Activated T-cell treated with anti-CD3 and anti-CD28 coated beads for 48 hours (primary cell): ENCODE measurements at regions not wholly inside any gene's neighbourhood (a gene's known extent, or its start where the extent isn't known, plus 50 kb on each side); places are given as distances from the start of the nearest gene placed in this dataset.

Source experiments
- DNase-seq: peaks from one replicate; pipeline ENCODE4 v3.0.0-alpha.2; 2020; ENCODE audit warnings: low read depth

DNA sequence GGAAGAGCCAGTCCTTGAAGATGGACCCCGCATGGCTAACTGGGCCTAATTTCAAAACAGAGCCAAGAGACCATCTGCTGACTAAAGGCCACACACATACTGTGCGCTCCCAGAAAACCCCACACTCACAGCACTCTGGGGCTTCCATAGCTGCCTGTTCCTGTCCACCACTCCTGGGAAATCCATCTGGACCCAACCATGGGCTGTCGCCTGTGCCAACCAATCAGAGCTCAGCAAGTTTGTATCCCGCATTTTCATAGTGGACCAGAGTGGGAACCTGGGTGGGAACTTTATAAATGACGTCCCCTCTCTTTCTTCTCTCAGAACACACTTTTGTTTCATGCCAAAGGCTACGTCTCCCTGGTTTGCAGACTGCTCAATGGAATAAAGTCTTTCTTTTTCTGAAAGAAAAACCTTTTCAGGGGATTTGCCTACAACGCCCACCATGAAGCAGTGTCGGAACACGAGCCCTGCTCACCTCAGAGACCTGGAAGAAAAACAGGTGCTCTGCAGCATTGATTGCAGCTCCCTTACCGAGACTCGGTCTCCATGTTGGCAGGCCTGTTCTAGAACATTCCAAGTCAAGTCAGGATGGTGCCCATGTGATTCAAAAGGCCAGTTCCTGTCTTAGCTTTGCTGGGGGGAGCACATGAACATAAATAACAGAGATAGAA lies 137.2 kb upstream of the GPC1 start:
- DNase-seq, result no peak

DNA sequence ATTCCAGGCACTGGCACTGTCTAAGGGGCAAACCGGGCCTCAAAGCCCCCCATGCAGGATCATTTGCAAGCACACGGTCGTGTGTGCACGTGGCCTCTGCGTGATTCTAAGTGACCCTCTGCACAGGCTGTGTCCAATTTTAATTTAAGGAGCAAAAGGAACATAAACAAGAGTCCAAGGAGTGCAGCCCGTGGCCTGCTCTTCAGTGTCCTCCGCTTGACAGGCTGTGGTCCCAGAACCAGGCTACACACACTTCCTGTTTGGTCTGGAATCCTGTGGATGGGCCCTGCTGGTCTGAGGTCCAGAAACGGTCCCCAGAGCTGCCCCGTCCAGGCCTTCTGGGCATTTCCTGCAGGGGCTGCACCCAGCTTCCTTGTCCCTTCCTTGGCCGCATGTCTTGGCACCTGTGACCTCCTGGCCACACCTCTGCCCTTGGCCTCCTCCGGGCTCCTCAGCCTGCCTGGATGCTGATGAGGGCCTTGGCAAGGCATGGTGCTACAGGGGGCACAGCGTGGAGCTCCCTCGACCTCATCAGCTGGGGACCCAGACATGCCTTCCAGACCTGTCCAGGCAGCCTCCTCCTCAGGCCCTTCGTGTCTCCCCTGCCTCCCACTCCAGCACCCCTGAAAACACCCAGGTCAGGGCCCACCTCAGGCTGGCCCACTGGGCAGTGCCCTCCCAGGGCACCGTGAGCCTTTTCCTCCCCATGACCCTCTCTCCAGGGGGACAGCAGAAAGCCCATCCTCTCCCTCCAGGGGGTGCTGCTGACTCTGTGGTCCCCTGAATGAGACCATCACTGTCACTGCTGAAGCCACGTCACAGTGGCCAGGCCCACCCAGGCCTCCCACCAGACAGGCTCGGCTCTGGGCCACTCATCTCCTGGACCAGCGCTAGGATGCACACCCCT lies 136.4 kb upstream of the GPC1 start:
- no peak for DNase-seq

DNA sequence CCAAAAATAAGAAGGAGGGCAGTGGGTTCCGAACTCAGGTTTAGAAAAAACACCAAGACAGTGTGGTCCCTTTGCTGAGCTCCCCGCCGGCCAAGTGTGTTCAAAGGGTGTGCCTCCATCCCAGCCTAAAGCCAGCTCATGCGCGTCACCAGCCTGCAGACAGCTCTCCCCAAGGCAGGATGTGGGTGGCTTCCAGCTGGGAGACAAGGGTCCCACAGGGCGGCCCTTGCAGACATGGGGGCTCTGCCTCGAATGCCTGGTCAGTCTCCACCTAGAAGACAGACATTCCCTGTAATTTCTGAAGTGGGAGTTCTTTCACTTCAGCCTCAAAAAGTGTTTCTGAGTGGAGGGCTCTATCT lies 135.8 kb upstream of the GPC1 start:
- DNase-seq, result no peak

DNA sequence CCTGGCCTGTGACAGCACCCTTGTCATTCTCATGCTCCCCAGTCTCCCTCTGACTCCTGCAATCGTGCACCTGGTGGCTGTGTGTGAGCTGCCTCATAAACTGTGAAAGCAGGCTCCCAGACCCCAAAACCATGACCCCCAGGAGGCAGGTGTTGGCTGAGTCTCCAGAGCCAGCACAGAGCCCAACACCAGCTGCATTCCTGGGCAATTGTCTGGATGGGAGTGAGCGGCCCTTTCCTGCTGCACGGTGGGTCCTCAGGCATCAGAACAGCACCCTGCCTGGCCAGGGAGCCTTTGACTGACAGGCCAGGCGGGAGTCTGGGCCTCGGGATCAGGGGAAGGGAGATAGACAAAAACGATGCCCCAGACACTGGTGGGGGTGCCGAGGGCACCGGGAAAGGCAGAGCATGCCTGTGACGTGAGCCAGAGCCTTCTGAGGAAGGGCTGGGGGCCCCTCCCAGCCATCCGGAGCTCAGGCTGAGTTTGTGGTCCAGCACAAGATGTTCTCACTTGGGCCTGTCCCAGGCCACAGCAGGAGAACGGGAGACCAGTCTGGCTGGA lies 135.1 kb upstream of the GPC1 start:
- DNase-seq, result no peak

DNA sequence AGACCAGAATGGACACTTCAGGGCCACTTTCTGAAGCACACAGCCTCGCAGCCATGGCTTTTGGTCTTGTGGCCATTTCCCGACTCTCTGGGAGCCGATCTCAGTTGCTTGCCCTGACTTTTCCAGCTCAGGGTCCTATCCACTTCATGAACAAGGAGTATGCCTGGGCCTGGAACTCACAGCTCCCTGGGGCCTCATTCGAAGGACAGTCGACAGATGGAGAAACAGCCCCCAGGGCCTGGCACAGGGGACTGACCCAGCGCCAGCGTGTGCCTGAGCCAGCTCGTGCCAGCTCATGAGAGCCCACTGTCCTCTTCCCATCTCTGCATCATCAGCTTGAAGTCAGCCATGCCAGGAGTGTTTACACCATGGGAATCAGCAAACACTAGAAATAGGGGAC lies 134.6 kb upstream of the GPC1 start:
- DNase-seq, result no peak

DNA sequence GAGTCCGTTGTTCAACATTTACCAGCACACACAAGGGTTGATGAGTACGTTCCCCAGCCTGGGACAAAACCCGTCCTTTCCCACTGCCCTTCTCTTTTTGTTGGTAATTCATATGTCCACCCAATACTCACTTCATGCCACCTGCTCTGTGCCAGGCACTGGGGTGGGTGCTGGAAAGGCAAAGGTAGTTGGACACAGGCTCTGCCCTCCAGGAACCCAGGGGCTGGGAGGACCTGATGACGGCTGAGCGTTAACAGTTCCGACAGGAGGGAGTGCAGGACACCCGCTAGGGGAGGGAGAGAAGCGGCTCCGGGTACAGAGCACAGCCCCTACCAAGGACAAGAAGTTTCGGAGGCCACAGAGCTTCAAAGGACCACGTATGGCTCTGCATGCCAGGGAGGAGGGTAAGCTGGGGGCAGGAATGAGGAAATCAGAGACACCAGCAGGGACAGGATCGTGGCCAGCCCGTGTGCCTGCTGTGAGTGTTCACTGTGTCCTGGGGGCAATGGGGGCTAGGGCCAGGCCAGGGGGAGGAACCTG lies 134.1 kb upstream of the GPC1 start:
- DNase-seq, result no peak

DNA sequence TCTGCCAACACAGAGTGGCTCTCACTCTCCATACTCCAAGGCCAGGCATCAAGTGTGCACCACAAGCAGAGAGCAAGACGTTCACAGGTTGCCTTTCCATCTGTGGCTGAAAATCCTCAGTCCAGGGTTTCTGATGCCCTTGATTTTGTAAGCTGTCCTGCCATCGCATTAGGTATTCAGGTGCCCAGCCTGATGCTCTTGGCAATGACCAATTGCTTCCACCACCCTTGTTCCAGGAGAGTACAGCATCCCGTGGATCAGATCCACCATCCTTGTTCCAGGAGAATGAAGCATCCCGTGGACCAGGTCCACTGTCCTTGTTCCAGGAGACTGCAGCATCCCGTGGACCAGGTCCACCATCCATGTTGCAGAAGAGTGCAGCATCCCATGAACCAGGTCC lies 133.4 kb upstream of the GPC1 start:
- no peak for DNase-seq

DNA sequence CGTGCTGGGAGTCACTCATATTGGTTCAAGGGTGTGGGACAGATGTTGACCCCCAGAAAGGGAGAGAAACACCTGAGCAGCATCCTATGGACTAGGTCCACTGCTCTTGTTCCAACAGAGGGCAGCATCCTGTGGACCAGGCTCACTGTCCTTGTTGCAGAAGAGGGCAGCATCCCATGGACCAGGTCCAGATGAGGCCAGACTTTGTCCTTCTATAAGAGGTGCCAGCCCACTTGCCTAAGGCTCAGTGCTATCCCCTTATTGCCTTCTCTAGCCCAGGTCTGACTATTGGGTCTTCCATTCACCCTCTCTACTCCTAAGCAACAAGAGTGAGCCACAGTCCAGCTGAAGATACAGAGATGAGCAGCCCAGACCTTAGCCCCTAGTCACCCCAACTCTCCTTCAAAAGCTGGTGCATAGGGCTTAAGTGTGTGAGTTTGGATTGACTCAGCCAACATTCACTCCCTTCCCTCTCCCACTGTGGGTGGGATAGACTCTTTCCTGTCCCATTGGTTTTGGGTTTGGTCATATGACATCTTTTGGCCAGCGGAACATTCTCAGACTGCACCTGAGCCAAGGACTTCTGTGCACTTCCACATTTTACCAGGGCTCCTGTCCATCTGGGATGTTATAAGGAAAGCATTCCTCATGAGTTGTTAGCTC lies 132.4 kb upstream of the GPC1 start:
- no peak for DNase-seq

DNA sequence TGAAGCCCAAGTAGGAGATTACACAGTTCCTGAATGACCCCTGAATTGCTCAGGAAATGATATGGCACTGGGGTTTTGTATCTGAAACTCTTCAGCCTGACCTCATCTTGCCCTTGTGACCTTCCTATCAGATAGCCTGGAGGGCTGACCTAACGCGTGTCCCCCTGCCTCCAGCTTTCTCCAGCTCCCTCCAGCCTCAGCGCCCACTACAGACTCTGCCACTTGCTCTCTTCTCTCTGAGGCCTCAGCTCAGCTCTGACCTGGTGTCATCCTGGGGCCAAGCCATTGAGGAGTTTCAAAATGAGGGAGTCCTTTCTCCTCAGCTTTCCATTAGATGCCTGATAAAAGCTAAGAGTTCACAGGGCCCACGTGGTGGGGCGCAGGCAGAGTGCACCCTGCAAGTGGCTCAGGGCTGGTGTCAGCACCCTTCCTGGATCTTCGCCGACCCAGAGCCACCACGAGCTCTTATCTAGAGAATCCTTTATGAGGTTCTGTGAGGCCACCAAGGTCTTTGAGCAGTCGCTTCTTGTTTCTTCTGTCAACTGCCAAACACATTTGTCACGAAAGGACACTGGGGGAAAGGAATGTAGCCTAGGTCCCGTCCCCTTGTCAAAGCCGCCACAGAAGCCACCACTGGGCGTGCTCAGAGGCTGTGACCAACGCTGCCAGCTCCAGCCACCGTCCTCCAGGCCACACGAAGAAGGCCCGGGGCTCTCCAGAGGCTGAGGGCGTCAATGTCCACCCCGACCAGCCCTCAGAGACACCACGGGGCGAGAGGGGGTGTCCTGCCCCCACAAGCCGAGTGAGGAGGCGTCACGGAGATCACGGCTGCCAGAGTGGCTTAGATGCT lies 131.3 kb upstream of the GPC1 start:
- no peak for DNase-seq

DNA sequence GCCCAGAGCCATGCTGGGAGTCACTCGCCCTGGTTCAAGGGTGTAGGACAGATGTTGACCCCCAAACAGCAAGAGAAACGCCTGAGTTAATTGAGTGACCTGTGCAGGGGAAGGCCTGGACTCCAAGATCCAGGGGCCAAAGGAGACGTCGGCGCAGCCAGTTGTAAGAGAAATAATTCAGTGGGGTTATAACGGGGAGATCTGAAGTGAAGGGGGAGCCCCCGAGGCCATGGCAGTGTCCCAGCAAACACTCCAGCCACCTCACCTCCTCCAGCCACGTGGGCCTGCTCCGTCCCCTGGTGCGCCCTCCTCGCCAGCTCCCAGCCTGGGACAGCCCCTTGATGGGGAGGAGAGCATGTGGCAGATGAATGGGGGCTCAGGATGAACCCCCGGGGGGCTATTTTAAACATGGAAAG lies 130.7 kb upstream of the GPC1 start:
- no peak for DNase-seq

DNA sequence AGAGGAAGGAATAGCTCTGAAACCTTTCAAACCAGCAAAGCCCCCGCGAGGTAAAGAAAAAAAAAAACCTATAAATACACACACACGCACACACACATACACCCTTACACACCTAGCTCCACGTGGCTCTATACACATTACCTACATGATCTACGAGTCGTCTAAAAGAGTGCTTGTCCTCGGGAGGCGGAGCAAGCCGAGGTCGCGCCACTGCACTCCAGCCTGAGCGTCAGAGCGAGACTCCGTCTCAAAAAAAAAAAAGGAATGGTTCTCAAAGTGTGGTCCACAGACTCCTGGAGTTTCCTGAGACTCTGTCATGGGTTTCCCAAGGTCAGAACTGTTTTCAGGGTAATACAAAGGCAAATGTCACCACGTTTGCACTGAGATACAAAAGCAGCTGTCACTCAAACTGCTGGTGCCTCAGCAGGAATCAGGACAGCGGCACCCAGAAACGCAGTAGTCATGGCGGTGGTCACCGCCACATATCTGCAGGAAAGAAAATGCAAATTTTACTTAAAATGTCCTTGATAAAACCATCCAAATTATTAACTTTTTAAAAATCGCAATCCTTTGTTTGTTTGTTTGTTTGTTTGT lies 130.0 kb upstream of the GPC1 start:
- DNase-seq, result no peak

DNA sequence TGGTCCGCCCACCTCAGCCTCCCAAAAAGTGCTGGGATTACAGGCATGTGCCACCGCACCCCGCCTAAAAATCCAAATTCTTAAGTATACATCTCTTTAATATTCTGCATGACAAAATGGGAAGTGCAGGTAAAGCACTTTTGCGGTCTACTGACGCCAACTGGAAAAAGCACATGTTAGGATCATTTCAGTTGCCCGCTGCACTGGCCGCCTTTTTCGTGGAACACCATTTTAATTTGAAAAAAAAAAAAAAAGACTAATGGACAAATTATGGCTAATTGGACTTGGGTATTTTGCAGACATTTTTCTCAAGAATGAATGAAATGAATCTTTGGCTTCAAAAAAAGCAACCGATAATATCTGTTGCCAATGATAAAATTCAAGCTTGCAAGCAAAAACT lies 129.3 kb upstream of the GPC1 start:
- no peak for DNase-seq

DNA sequence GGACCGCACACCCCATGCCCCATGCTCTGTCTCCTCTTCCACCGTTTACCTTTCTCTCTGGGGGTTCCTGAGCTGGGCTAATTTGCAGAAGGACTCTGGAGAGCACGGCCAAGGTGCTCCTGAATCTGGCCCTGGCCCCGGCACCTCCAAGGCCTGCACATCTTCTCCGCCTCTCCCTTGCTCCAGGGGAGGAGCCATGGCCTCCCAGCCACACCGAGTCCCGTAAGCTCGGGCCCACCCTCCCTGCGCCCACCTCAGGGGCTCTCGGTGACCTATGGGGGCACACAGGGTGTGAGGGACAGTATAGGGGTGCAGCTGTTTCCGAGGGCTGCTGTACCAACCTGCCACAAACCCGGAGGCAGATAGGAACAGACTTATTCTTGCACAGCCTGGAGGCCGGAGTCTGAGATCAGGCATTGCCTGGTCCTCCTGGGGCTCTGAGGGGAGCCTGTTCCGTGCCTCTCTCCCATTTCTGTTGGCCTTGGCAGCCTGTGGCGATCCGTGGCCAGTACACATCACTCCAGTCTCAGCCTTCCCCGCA lies 127.3 kb upstream of the GPC1 start:
- DNase-seq, result no peak

DNA sequence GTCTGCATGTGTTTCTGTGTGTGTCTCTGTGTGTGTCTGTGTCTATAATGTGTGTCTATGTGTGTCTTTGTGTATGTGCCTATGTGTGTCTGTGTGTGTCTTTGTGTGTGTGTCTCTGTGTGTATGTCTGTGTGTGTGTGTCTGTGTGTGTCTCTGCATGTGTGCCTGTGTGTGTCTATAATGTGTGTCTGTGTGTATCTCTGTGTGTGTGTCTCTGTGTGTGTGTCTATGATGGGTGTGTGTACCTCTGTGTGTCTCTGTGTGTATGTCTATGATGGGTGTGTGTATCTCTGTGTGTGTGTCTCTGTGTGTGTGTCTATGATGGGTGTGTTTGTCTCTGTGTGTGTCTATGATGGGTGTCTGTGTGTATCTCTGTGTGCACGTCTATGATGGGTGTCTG lies 126.2 kb upstream of the GPC1 start:
- no peak for DNase-seq

DNA sequence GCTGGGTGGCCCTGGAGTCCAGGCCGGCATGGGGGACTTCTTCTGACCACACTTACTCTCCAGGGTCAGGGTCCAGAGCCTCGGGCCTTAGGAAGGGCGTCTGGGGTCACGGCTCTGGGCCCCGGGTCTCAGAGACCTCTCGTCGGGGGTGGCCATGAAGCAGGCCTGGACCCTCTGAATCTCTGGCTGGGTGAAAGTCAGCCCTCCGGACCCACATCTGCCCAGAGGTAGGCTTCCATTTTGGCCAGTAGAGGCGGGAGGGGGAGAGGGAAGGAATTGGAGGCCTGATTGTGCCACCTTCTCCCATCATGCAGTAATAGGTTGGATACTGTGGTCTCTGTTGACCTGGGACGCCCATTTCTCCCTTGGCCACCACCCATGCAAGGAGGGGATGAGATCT lies 125.3 kb upstream of the GPC1 start:
- no peak for DNase-seq

DNA sequence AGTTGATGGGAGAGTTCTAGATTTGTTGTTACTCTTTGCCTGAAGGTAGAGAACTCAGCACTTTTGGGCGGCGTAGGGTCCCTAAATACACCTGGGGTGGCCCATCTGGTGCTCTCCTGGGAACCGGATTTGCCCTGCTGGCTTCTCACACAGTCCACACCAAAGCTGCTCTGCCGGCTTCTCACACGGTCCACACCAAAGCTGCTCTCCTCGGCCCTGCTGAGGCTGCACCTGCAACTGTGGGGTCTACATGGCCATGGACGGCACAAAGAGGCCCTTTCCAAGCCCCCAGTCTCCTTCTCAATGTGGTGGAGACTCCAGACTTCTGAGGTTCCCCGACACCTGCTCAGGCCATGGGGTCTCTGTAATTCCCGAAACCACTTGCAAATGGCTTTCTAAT lies 124.8 kb upstream of the GPC1 start:
- no peak for DNase-seq

DNA sequence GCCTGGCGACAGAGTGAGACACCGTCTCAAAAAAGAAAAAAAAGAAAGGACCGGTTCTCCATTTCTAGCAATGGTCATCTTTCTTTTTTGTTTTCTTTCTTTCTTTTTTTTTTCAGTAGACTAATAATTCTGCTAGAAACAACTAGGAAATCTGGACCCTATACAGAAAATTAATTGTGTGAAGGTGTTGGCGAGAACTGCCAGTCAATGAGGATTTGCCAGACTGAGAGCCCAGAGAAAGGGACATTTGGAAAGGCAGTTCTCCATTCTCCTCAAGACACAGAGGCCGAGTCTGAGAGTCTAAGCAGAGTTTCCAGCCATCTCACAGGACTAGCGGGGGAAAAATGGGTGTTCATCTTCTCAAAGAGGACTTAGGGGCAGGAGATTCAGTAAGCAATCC lies 123.6 kb upstream of the GPC1 start:
- DNase-seq, result no peak

DNA sequence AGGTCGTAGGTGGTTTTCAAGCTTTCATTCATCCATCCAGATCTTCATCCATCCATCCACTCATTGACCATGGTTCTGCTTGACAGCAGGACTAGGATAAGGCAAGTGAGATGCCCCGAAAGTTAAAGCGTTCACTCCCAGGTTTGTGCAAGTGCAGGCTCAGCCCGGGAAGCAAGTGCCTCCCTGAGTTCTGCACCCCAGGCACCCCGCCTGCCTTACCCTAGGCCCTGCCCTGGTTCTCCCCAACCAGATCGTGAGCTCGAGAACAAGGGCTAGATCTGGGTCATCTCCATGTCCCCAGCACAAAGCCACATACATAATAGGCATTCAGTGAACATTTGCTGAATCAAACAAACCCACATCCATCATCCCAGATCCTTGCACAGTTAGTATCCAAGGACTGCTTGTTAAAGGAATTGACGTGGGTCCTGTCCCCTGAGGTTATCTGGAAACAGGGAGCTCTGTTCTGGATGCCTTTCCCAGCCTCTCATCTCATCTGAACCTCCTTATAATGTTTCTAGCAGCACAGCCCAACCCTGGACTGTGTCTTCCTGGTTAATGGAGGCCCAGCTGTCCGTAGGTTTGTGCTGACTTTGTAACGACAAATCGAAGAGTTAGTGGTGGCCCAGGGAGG lies 116.1 kb upstream of the GPC1 start:
- DNase-seq, result no peak

DNA sequence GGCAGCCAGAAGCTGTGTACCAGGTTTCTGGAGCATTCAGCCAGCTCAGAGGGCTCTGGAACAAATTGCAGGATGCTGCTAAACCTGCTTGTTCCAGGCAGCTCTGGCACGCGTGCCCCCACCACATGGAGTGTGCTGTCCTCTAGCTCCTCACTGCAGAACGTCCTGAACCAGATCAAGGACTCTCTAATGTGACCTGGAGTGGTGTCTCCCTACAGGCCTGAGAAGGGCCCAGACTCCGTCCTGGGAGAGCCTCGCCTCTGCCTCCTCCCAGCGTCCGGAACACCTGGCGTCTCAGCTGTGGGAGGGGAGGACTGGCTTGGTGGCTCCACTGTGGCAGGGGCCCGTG lies 115.6 kb upstream of the GPC1 start:
- no peak for DNase-seq

DNA sequence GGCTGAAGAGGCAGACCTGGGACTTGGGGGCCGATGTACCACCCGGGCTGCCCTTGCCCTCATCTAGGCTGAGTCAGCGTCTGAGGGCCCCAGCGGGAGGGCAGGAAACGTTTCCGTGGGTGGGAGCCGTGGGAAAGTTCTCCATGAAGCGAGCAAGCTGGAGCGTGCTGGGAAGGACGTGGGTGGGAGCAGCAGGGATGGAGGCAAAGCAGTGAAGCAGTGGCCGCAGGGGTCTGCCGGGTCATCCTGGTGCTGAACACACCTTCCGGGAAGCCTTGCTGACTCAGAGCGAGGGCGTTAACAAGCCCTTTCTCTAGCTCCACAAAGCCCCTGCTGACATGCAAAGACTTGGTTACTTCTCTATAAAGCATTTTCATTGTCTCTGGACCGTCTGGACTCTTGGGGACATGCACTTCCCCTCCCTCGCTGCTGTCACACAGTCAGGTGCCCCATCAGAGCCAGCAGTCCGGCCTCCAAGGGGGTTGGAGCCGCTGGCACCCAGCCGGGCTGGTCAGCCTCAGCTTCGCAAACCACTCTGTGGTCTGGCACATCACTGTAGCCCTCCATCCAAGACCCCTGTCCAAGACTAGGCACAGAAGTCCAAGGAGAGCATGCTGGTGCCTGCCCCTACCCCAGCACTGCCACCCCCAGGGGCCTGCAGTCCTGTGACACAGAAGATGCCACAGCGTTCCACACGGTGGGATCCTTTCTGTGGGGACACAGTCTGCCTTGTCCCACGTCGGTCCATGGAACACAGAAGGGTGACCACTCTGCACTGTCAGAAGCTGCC lies 115.1 kb upstream of the GPC1 start:
- DNase-seq, result no peak
